ENCODE measurements at regions not wholly inside any gene's neighbourhood (a gene's known extent, or its start where the extent isn't known, plus 50 kb on each side); places are given as distances from the start of the nearest gene placed in this dataset.

GRCh38 chr4:177826973-177827372 is 384.7 kb upstream of the AGA start:
- H3K36me3 ChIP-seq = no peaks in the 10 kb centered on the region
- no peak for DNase-seq
- 42 to 45% methylated on average over 1 of the region's 1 CpG for WGBS, 2 donors
- H3K9me3 ChIP-seq = peaks cover 0 to 17% (median 0%) of the 10 kb centered on the region in 11 donors
- TF ChIP-seq, protein P1, sequence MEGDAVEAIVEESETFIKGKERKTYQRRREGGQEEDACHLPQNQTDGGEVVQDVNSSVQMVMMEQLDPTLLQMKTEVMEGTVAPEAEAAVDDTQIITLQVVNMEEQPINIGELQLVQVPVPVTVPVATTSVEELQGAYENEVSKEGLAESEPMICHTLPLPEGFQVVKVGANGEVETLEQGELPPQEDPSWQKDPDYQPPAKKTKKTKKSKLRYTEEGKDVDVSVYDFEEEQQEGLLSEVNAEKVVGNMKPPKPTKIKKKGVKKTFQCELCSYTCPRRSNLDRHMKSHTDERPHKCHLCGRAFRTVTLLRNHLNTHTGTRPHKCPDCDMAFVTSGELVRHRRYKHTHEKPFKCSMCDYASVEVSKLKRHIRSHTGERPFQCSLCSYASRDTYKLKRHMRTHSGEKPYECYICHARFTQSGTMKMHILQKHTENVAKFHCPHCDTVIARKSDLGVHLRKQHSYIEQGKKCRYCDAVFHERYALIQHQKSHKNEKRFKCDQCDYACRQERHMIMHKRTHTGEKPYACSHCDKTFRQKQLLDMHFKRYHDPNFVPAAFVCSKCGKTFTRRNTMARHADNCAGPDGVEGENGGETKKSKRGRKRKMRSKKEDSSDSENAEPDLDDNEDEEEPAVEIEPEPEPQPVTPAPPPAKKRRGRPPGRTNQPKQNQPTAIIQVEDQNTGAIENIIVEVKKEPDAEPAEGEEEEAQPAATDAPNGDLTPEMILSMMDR (IDR thresholded peaks at IDR 0.05) = no peak
- H3K4me3 ChIP-seq = no peak overlapping the region
- ATAC-seq = no peak
- H3K4me1 ChIP-seq = no peaks in the 10 kb centered on the region
- H3K27me3 ChIP-seq = no peaks in the 10 kb centered on the region
- H3K27ac ChIP-seq = no peak overlapping the region
- intact Hi-C loops (cut with DNase I) = no loop called here

DNA sequence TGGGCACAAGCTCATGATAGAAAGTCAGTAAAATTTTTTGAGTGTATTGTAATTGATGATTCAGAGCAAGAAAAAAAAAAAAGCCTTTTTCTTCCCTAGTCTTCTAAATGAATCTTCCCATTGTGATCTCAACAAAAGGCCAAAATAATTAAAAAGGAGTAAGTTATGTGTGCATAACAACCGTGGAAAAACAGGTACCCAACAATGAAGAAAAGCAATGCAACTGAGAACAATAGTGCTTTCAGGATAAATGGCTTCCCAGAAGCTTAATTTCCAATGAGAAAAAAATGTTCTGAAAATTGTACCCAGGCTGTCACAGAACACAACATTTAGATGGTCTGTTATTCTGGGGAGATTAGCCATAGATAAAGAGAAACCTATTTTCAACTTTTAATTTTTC is 399.0 kb upstream of the AGA start:
- WGBS, 2 donors = 38 to 70% methylated on average over 1 of the region's 1 CpG
- intact Hi-C loops (cut with DNase I) = no loop called here
- Histone ChIP-seq H3K36me3 (no peaks in the 10 kb centered on the region), H3K27ac (no peak overlapping the region), H3K27me3 (no peaks in the 10 kb centered on the region), H3K4me1 (no peaks in the 10 kb centered on the region), H3K4me3 (no peak overlapping the region), H3K9me3 (peaks cover 0 to 12% (median 0%) of the 10 kb centered on the region in 11 donors)
- TF ChIP-seq, protein P1 (IDR thresholded peaks at IDR 0.05) = no peak
- DNase-seq (no peak), ATAC-seq (no peak)

DNA sequence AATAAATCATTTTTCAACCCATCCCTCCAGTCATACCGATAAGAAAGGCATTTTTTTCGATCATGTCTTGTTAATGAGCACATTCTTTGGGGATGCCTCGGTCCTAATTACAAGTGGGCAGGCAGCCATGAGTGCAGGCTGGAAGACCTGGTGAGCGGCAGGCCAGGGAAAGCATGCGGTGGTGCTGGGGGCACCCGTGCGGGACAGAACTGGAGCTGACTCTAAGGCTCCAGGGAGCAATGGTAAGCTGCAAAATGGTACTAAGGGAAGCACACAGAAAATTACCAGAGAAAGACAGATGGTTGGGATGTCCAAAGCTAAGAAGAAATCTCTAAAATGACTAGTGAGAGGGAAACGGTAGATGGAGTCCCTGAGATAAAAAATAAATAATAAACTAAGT is 411.0 kb upstream of the AGA start:
- Histone ChIP-seq H3K27ac (no peak overlapping the region), H3K9me3 (peaks cover 0 to 28% (median 0%) of the 10 kb centered on the region in 11 donors), H3K27me3 (no peaks in the 10 kb centered on the region), H3K4me3 (no peak overlapping the region), H3K4me1 (no peaks in the 10 kb centered on the region), H3K36me3 (no peaks in the 10 kb centered on the region)
- 85 to 89% methylated on average over 8 of the region's 8 CpGs for WGBS, 2 donors
- DNase-seq = no peak
- TF ChIP-seq, protein P1 (IDR thresholded peaks at IDR 0.05) = no peak
- no peak for ATAC-seq
- intact Hi-C loops (cut with DNase I) = no loop called here

DNA sequence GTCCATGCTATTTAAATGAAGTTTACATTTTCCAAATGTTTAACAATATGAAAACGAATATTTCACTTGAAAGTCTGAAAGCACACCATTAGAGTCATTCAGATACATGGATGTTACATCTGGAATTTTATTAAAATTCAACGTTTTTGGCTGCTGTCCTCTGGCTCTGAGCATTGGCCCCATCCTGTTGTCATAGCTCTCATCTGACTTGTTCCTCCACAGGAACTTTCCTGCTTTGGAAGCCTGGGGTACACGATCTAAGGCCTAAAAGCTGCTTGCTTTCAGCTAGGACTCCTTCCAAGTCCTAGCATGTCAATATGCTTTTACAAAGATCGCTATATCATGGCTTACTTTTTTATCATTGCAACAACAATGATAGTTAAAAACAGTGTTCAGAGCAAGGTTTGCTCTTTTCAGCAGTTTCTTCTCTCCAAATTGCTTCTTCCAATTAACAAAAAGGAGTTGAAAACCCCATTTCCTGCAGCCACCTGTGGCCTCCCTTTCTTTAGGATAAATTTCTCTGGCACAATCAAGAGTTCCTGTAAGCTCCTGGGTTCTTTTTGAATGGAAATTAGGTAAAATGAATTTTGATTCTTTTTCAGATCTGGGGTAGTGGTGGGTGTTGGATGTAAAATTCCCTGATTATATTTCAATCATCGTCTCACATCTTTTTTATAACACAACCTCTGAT is 413.4 kb upstream of the AGA start:
- no peak for DNase-seq
- Histone ChIP-seq H3K9me3 (peaks cover 0 to 14% (median 0%) of the 10 kb centered on the region in 11 donors), H3K4me1 (no peaks in the 10 kb centered on the region), H3K27me3 (no peaks in the 10 kb centered on the region), H3K36me3 (no peaks in the 10 kb centered on the region), H3K4me3 (no peak overlapping the region), H3K27ac (no peak overlapping the region)
- intact Hi-C loops (cut with DNase I) = no loop called here
- no peak for ATAC-seq
- TF ChIP-seq, protein P1 (IDR thresholded peaks at IDR 0.05) = no peak
- WGBS, 2 donors = 51 to 58% methylated on average over 5 of the region's 5 CpGs
